Hematopoietic multipotent progenitor cell treated with erythropoietin and hydrocortisone succinate and interleukin-3 and kit ligand, for 6 days (in vitro differentiated cells): ENCODE measurements at regions not wholly inside any gene's neighbourhood (a gene's known extent, or its start where the extent isn't known, plus 50 kb on each side); places are given as distances from the start of the nearest gene placed in this dataset.

Experiments used
- DNase-seq: peaks from one replicate; pipeline ENCODE4 v3.0.0-alpha.2; 2015

GRCh38 chr20:16951876-16952275 lies 203.7 kb downstream of the OTOR start:
- DNase-seq = no peak

GRCh38 chr20:16952965-16953364 lies 204.8 kb downstream of the OTOR start:
- no peak for DNase-seq

GRCh38 chr20:16953858-16954257 lies 205.7 kb downstream of the OTOR start:
- DNase-seq = no peak

- no peak for DNase-seq
Observed at GRCh38 chr20:16955462-16955861, 207.3 kb downstream of the OTOR start.

- no peak for DNase-seq
Observed at GRCh38 chr20:16955971-16956370, 207.8 kb downstream of the OTOR start.

GRCh38 chr20:16965401-16965800 lies 217.2 kb downstream of the OTOR start:
- DNase-seq = no peak

- DNase-seq = no peak
Observed at GRCh38 chr20:16966276-16966880, 218.2 kb downstream of the OTOR start.

GRCh38 chr20:16968099-16968498 lies 219.9 kb downstream of the OTOR start:
- no peak for DNase-seq

- DNase-seq = no peak
Observed at GRCh38 chr20:16970776-16971175, 222.6 kb downstream of the OTOR start.

GRCh38 chr20:16974080-16974854 lies 226.1 kb downstream of the OTOR start:
- DNase-seq = no peak

GRCh38 chr20:16974855-16975162 lies 226.7 kb downstream of the OTOR start:
- DNase-seq = no peak

- no peak for DNase-seq
Observed at GRCh38 chr20:16975682-16976081, 227.5 kb downstream of the OTOR start.

GRCh38 chr20:16978497-16978896 lies 230.3 kb downstream of the OTOR start:
- no peak for DNase-seq

- DNase-seq = no peak
Observed at GRCh38 chr20:16982091-16982726, 234.1 kb downstream of the OTOR start.

GRCh38 chr20:16984481-16984880 lies 236.3 kb downstream of the OTOR start:
- DNase-seq = no peak

- no peak for DNase-seq
Observed at GRCh38 chr20:17003170-17003870, 223.5 kb upstream of the PCSK2 start.

GRCh38 chr20:17010181-17010580 lies 216.7 kb upstream of the PCSK2 start:
- no peak for DNase-seq

GRCh38 chr20:17012546-17013226 lies 214.2 kb upstream of the PCSK2 start:
- no peak for DNase-seq

GRCh38 chr20:17014217-17014616 lies 212.6 kb upstream of the PCSK2 start:
- no peak for DNase-seq

- no peak for DNase-seq
Observed at GRCh38 chr20:17014756-17015366, 212.0 kb upstream of the PCSK2 start.

GRCh38 chr20:17017232-17017631 lies 209.6 kb upstream of the PCSK2 start:
- no peak for DNase-seq

- no peak for DNase-seq
Observed at GRCh38 chr20:17021481-17021880, 205.4 kb upstream of the PCSK2 start.

GRCh38 chr20:17023036-17023435 lies 203.8 kb upstream of the PCSK2 start:
- no peak for DNase-seq
